Panc1 (cell line): ENCODE measurements at regions not wholly inside any gene's neighbourhood (a gene's known extent, or its start where the extent isn't known, plus 50 kb on each side); places are given as distances from the start of the nearest gene placed in this dataset.

Source experiments
- CTCF ChIP-seq: fragments of 450-650 bp; IDR thresholded peaks from 2 replicates; pipeline ENCODE4 v1.5.1; 2017; ENCODE audit warnings: mild to moderate bottlenecking
- TCF7L2 ChIP-seq: IDR thresholded peaks from 2 replicates; pipeline ENCODE4 v1.6.1; 2011; ENCODE audit warnings: mild to moderate bottlenecking, low read depth, low read length, inconsistent platforms

GRCh38 chr2:175686002-175686401 lies 316.1 kb downstream of the LNPK start:
- TF ChIP-seq CTCF (no peak), TCF7L2 (no peak)
